GM12878 (cell line): ENCODE measurements at regions not wholly inside any gene's neighbourhood (a gene's known extent, or its start where the extent isn't known, plus 50 kb on each side); places are given as distances from the start of the nearest gene placed in this dataset.

Experiments
- ATF2 ChIP-seq: IDR thresholded peaks from 2 replicates; pipeline ENCODE4 v1.6.1; 2012; ENCODE audit warnings: low read length, inconsistent platforms
- ATF3 ChIP-seq: IDR thresholded peaks from 2 replicates; pipeline ENCODE4 v1.6.1; 2011; ENCODE audit warnings: low read depth, mild to moderate bottlenecking, low read length, moderate library complexity, borderline replicate concordance; ENCODE audit errors: extremely low read depth
- CTCF ChIP-seq, 3 experiments: IDR thresholded peaks in 2 of 3; conservative IDR thresholded peaks in 1 of 3; 2 replicates each; pipeline ENCODE4 v1.5.1; 2011; ENCODE audit warnings: low read depth in 3 of 3, low read length in 3 of 3, mild to moderate bottlenecking in 3 of 3, control low read depth in 2 of 3, moderate library complexity in 2 of 3, inconsistent platforms in 1 of 3, mixed read lengths in 1 of 3; ENCODE audit not compliant: control insufficient read depth in 2 of 3, insufficient read depth in 1 of 3; ENCODE audit errors: extremely low read depth in 1 of 3
- EGR1 ChIP-seq, 2 experiments: IDR thresholded peaks; 1 replicate in 1 of 2; 2 replicates in 1 of 2; pipeline ENCODE4 v1.6.1; 2011 to 2012; ENCODE audit warnings: low read depth in 2 of 2, low read length in 2 of 2, borderline replicate concordance in 1 of 2, mild to moderate bottlenecking in 1 of 2, moderate library complexity in 1 of 2
- ELK1 ChIP-seq: IDR thresholded peaks from 2 replicates; pipeline ENCODE4 v1.6.1; 2012; ENCODE audit warnings: low read depth, low read length, improper control_type of control experiment
- ETV6 ChIP-seq, 2 experiments: fragments of 450-650 bp in 1 of 2; IDR thresholded peaks in 1 of 2; conservative IDR thresholded peaks in 1 of 2; 2 replicates each; pipeline ENCODE4 v1.6.1; 2014; ENCODE audit warnings: antibody characterized with exemption in 1 of 2, borderline replicate concordance in 1 of 2, low read depth in 1 of 2, mild to moderate bottlenecking in 1 of 2, moderate library complexity in 1 of 2
- EZH2 ChIP-seq: IDR thresholded peaks from 2 replicates; pipeline ENCODE4 v1.6.1; 2012; ENCODE audit warnings: low read depth, mild to moderate bottlenecking, control low read depth, inconsistent platforms, low read length, borderline replicate concordance; ENCODE audit not compliant: control insufficient read depth
- FOXK2 ChIP-seq: fragments of 450-650 bp; IDR thresholded peaks from 2 replicates; pipeline ENCODE4 v1.6.1; 2017; ENCODE audit warnings: mild to moderate bottlenecking, moderate library complexity
- FOXM1 ChIP-seq: IDR thresholded peaks from 2 replicates; pipeline ENCODE4 v1.6.1; 2012; ENCODE audit warnings: low read depth, mild to moderate bottlenecking, inconsistent platforms, low read length, moderate library complexity
- MTA3 ChIP-seq: IDR thresholded peaks from 2 replicates; pipeline ENCODE4 v1.6.1; 2012; ENCODE audit warnings: low read length, inconsistent platforms, borderline replicate concordance
- TCF12 ChIP-seq: IDR thresholded peaks from 2 replicates; pipeline ENCODE4 v1.6.1; 2011; ENCODE audit warnings: low read depth, mild to moderate bottlenecking, low read length
- ZBED1 ChIP-seq: IDR thresholded peaks from 2 replicates; pipeline ENCODE4 v1.6.1; 2016; ENCODE audit warnings: borderline replicate concordance
- ZBTB11 ChIP-seq: fragments of 450-650 bp; formaldehyde crosslinking; IDR thresholded peaks from 2 replicates; pipeline ENCODE4 v1.5.0; 2022; ENCODE audit warnings: mild to moderate bottlenecking, missing genetic modification characterization

GRCh38 chr2:234290671-234291070, 206.2 kb downstream of the ARL4C start:
- no peak for TF ChIP-seq CTCF (IDR thresholded peaks at IDR 0.05 in 2 of 3, conservative IDR thresholded peaks at IDR 0.05 in 1 of 3; ENCODE audit: control insufficient read depth in 2 of 3, extremely low read depth in 1 of 3, insufficient read depth in 1 of 3, low read depth in 3 of 3, low read length in 3 of 3)
- no peak for TF ChIP-seq ETV6 (conservative IDR thresholded peaks at IDR 0.05 in 1 of 2, IDR thresholded peaks at IDR 0.05 in 1 of 2; ENCODE audit: borderline replicate concordance in 1 of 2, low read depth in 1 of 2)
- no peak for TF ChIP-seq FOXK2
- TF ChIP-seq FOXM1, result no peak
- no peak for TF ChIP-seq ATF3
- TF ChIP-seq MTA3, result no peak
- peak; percentile 65; the same call in 1 of the 2 replicates for TF ChIP-seq TCF12
- peak; percentile 16; the same call in 1 of the 2 replicates for TF ChIP-seq ATF2
- TF ChIP-seq EZH2, result no peak
- no peak for TF ChIP-seq ELK1
- no peak for TF ChIP-seq ZBED1
- TF ChIP-seq ZBTB11, result no peak
- no peak for TF ChIP-seq EGR1 (IDR thresholded peaks at IDR 0.05; ENCODE audit: borderline replicate concordance in 1 of 2, low read depth in 2 of 2, low read length in 2 of 2)
